GM12891 (cell line): ENCODE measurements at regions not wholly inside any gene's neighbourhood (a gene's known extent, or its start where the extent isn't known, plus 50 kb on each side); places are given as distances from the start of the nearest gene placed in this dataset.

ENCODE experiments used
- POLR2A ChIP-seq: IDR thresholded peaks from 2 replicates; pipeline ENCODE4 v1.6.1; 2011; ENCODE audit warnings: low read depth, low read length, control low read depth
- POLR2AphosphoS5 ChIP-seq: IDR thresholded peaks from 2 replicates; pipeline ENCODE4 v1.6.1; 2011; ENCODE audit warnings: low read depth, low read length, control low read depth

GRCh38 chr2:104704496-104705245 lies 149.2 kb upstream of the POU3F3 start:
- TF ChIP-seq POLR2A (no peak), POLR2AphosphoS5 (no peak)
